Common myeloid progenitor, CD34-positive (primary cell): ENCODE measurements at regions not wholly inside any gene's neighbourhood (a gene's known extent, or its start where the extent isn't known, plus 50 kb on each side); places are given as distances from the start of the nearest gene placed in this dataset.

Experiments used
- CTCF ChIA-PET: fragments of 350-600 bp; sonication (Branson Sonifier 250); formaldehyde crosslinking; loops from one replicate; lab custom pipeline; 2021; ENCODE audit warnings: antibody characterized with exemption; lab: Charles Lee
- POLR2A ChIA-PET: fragments of 350-600 bp; sonication (Branson Sonifier 250); formaldehyde crosslinking; loops from one replicate; lab custom pipeline; 2021; ENCODE audit warnings: antibody characterized with exemption; lab: Charles Lee
- DNase-seq, 3 donors: peaks; one replicate each; pipeline versions ENCODE4 v3.0.0 to v3.0.0-alpha.2; 2013
- H3K27ac ChIP-seq, 2 experiments: 1 replicate in 1 of 2; 2 replicates in 1 of 2; pipeline ENCODE4 v1.7.0; 2013; ENCODE audit warnings: inconsistent platforms in 2 of 2, low read length in 2 of 2, mild to moderate bottlenecking in 2 of 2, low read depth in 1 of 2, moderate library complexity in 1 of 2; ENCODE audit not compliant: severe bottlenecking in 2 of 2, insufficient read depth in 1 of 2, poor library complexity in 1 of 2
- H3K27me3 ChIP-seq, 5 experiments: replicated peaks in 2 of 5; 1 replicate in 3 of 5; 2 replicates in 2 of 5; pipeline versions ENCODE4 v1.6.1 to v1.7.0; 2013; ENCODE audit warnings: low read length in 4 of 5, mild to moderate bottlenecking in 2 of 5, moderate library complexity in 2 of 5, inconsistent platforms in 1 of 5; ENCODE audit not compliant: insufficient read depth in 5 of 5, control insufficient read depth in 4 of 5
- H3K36me3 ChIP-seq, 4 experiments: 1 replicate in 2 of 4; 2 replicates in 2 of 4; pipeline versions ENCODE4 v1.6.1 to v1.7.0; 2013; ENCODE audit warnings: low read length in 3 of 4, control low read depth in 1 of 4, mild to moderate bottlenecking in 1 of 4; ENCODE audit not compliant: control insufficient read depth in 4 of 4, insufficient read depth in 4 of 4
- H3K4me1 ChIP-seq, 4 experiments: 1 replicate in 3 of 4; 2 replicates in 1 of 4; pipeline versions ENCODE4 v1.6.1 to v1.7.1; 2013; ENCODE audit warnings: low read length in 3 of 4, mild to moderate bottlenecking in 3 of 4, control low read depth in 1 of 4, inconsistent platforms in 1 of 4, moderate library complexity in 1 of 4; ENCODE audit not compliant: control insufficient read depth in 4 of 4, insufficient read depth in 4 of 4; ENCODE audit errors: control extremely low read depth in 1 of 4
- H3K4me3 ChIP-seq, 7 experiments: 1 replicate in 4 of 7; 2 replicates in 3 of 7; pipeline versions ENCODE4 v1.5.1 to v1.7.0; 2013; ENCODE audit warnings: mild to moderate bottlenecking in 7 of 7, low read length in 6 of 7, moderate library complexity in 6 of 7, inconsistent platforms in 2 of 7, low read depth in 2 of 7, control low read depth in 1 of 7; ENCODE audit not compliant: insufficient read depth in 4 of 7, control insufficient read depth in 1 of 7; ENCODE audit errors: extremely low read depth in 1 of 7
- H3K9me3 ChIP-seq, 5 experiments: 1 replicate in 4 of 5; 2 replicates in 1 of 5; pipeline versions ENCODE4 v1.6.1 to v1.7.1; 2013; ENCODE audit warnings: low read length in 4 of 5, mild to moderate bottlenecking in 2 of 5, inconsistent platforms in 1 of 5, low read depth in 1 of 5, moderate library complexity in 1 of 5; ENCODE audit not compliant: control insufficient read depth in 4 of 5, insufficient read depth in 2 of 5; ENCODE audit errors: control extremely low read depth in 1 of 5
- WGBS: methylation state at CpG from one replicate; pipeline ENCODE4 v1.1.5; 2013; ENCODE audit not compliant: insufficient coverage; 5-methylcytosine and 5-hydroxymethylcytosine counted together

DNA sequence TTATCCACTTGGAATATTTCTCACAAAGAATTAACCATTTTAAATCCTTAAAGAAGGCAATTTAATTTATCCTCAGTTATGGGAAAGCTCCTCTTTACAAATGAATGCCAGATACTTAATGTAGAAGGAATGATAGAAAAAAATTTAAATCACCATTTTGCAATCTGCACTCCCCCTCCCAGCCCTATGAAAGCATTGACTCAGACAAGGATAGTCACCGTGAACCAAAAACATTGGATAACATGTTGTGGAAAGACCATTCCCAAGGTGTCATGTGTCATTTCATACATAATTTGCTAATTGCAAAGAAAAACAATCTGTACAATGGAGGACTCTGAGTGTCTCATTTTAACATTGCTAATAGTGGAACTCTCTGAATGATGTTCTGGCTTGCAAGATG, 421.0 kb downstream of the TXNL1 start:
- ChIA-PET POLR2A (no interaction called here), CTCF (no interaction called here)
- Histone ChIP-seq H3K27ac (no peak overlapping the region), H3K9me3 (peaks cover 0 to 5% (median 0%) of the 10 kb centered on the region in 5 experiments), H3K27me3 (no peaks in the 10 kb centered on the region), H3K36me3 (no peaks in the 10 kb centered on the region), H3K4me1 (no peaks in the 10 kb centered on the region), H3K4me3 (no peak overlapping the region)
- DNase-seq = no peak
- WGBS = 100% methylated on average over 1 of the region's 1 CpG

DNA sequence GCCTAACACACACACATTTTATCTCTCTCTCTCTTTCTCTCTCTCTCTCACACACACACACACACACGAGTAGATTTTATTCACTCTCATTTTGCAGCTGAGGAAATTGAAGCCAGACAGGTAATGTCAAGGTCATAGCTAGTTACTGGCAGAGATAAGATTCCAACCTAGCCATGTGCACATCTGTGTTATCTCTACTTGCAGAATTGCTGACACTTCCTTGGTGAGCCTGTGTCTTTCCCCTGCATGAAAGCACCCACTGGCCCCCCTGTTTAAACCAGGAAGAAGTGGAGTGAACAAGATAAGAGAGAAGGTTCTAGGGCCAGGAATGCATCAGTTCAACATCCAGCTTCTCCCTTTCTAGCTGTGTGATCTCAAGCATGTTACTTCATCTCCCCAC, 423.7 kb downstream of the TXNL1 start:
- Histone ChIP-seq H3K27me3 (no peaks in the 10 kb centered on the region), H3K4me1 (no peaks in the 10 kb centered on the region), H3K36me3 (no peaks in the 10 kb centered on the region), H3K27ac (no peak overlapping the region), H3K9me3 (peaks cover 0 to 5% (median 0%) of the 10 kb centered on the region in 5 experiments), H3K4me3 (no peak overlapping the region)
- DNase-seq = no peak
- CTCF ChIA-PET = no interaction called here
- POLR2A ChIA-PET = interaction anchor here (0.6 kb wide), 1 partner anchor 601 kb away, joined by 3 read pairs; no protein-coding TSS in a partner anchor
- WGBS = no CpG with 5 or more reads among the region's 1 CpG

DNA sequence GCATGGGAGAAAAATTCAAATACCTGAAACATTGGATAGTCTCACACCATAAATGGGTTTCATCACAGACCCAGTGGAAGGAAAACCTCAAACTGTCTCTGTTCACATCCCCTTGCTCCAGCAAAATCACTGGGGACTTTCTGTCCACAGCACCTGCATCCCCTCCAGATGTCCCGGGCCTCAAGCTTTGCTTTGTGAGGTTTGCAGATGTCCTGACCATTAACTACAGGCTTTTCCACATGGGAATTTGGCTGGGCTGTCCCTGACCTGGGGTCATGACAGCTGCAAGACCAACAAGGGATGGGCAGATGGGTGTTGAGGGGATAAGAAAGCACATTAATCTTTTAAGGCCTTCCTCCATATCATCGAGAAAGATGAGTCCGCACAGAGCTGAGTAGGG, 427.9 kb downstream of the TXNL1 start:
- 100% methylated on average over 2 of the region's 3 CpGs for WGBS
- POLR2A ChIA-PET = no interaction called here
- CTCF ChIA-PET = no interaction called here

DNA sequence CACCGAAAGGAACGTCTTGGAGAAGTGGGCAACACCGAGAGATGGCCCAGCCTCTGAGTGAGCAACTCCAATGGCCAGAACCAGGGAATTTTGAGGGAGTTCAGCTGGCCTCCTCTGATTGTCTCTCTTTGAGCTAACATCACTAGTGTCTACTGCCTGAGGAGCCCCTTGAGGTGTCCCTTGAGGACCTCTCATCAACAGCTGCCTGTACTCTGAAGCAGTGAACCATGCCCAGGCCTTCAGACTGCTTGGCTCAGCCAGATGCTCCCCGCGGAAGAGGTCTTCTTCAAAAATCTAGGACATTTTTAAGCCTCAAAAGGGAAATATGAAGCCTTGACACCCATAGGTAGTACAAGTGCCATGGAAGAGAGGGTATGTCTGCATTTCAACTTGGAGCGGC, 430.4 kb downstream of the TXNL1 start:
- no peaks in the 10 kb centered on the region for H3K27me3 ChIP-seq
- POLR2A ChIA-PET = no interaction called here
- peak in 1 of 3 donors; percentile 8 for DNase-seq
- no peaks in the 10 kb centered on the region for H3K4me1 ChIP-seq
- CTCF ChIA-PET = no interaction called here
- peaks cover 0 to 6% (median 0%) of the 10 kb centered on the region in 5 experiments for H3K9me3 ChIP-seq
- WGBS = 98% methylated on average over 5 of the region's 6 CpGs
- no peak overlapping the region for H3K27ac ChIP-seq
- H3K36me3 ChIP-seq = no peaks in the 10 kb centered on the region
- no peak overlapping the region for H3K4me3 ChIP-seq

More for the DNA sequence above, 427.9 kb downstream of the TXNL1 start:
- Histone ChIP-seq H3K27me3 (no peaks in the 10 kb centered on the region), H3K27ac (no peak overlapping the region), H3K4me3 (no peak overlapping the region), H3K4me1 (no peaks in the 10 kb centered on the region), H3K36me3 (no peaks in the 10 kb centered on the region), H3K9me3 (peaks cover 0 to 3% (median 0%) of the 10 kb centered on the region in 5 experiments)
- DNase-seq = no peak

DNA sequence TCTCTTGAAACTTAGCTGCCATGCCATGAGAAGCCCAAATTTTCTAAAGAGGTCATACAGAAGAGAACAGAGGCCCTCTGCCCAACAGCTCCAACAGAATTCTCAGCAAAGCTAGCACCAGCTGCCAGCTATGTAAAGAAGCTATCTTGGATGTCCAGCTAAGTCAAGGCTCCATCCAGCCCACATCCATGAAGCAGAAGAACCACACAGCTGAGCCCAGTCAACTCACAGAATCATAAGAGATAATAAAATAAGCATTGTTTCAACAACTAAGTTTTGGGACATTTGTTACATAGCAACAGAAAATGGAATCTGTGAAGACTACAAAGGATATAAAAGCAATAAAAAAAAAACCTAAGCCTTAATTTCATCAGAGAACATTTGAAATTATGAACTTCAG, 434.3 kb downstream of the TXNL1 start:
- Histone ChIP-seq H3K9me3 (peaks cover 0 to 7% (median 0%) of the 10 kb centered on the region in 5 experiments), H3K27ac (no peak overlapping the region), H3K4me3 (no peak overlapping the region), H3K4me1 (peaks cover 0 to 3% (median 0%) of the 10 kb centered on the region in 4 experiments), H3K36me3 (no peaks in the 10 kb centered on the region), H3K27me3 (no peaks in the 10 kb centered on the region)
- DNase-seq = no peak
- ChIA-PET CTCF (no interaction called here), POLR2A (no interaction called here)

DNA sequence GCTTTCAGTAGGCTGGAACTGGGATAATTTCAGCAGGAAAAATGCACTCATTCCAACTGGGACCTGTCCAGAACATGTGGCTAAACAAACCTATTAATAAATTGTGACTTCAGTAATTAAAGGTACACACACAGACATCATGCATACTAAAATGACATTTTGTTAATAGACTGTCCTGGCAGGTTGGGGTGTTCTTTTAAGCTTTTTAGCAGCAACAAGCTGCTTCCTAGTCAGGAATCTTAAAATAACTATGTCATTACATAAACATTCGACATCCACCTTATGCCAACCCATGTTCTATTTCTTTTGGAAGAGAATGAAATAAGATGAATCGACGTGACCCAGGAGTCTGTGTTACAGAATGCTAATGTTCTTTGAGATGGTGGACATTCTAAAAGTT, 435.7 kb downstream of the TXNL1 start:
- no peak overlapping the region for H3K27ac ChIP-seq
- no peak for DNase-seq
- ChIA-PET CTCF (no interaction called here), POLR2A (no interaction called here)
- H3K4me3 ChIP-seq = no peak overlapping the region
- no peaks in the 10 kb centered on the region for H3K36me3 ChIP-seq
- H3K27me3 ChIP-seq = no peaks in the 10 kb centered on the region
- 100% methylated on average over 2 of the region's 3 CpGs for WGBS
- H3K9me3 ChIP-seq = peaks cover 0 to 7% (median 0%) of the 10 kb centered on the region in 5 experiments
- H3K4me1 ChIP-seq = peaks cover 0 to 3% (median 0%) of the 10 kb centered on the region in 4 experiments

DNA sequence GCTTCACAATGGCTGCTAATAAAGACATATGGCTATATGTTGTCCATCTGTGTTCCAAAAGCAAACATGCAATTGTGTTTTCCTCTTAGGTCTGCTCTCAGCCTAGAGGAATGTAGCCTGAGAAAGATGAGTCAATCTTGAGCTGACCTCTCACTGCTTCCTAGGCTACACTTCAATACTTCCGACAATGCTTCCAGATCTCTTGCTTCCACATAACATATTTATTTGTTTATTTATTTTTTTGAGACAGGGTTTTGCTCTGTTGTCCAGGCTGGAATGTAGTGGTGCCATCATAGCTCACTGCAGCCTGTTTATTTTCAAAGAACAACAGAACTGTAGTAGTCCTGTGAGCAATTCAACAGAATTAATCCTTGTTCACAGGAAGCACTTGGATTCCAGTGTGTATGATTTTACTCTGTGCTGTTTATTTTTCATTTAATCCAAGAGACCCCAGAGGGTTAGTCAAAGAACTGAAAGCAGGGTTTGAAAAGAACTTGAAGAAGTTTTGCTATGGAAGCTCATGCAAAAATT, 437.9 kb downstream of the TXNL1 start:
- ChIA-PET CTCF (interaction anchor here (0.7 kb wide), 1 partner anchor 419 kb away, joined by 3 read pairs; no protein-coding TSS in a partner anchor), POLR2A (no interaction called here)
- no peak for DNase-seq
- H3K9me3 ChIP-seq = peaks cover 0 to 7% (median 0%) of the 10 kb centered on the region in 5 experiments
- H3K4me3 ChIP-seq = no peak overlapping the region
- H3K4me1 ChIP-seq = peaks cover 0 to 3% (median 0%) of the 10 kb centered on the region in 4 experiments
- no peak overlapping the region for H3K27ac ChIP-seq
- no peaks in the 10 kb centered on the region for H3K36me3 ChIP-seq
- H3K27me3 ChIP-seq = no peaks in the 10 kb centered on the region
- WGBS = no CpG with 5 or more reads among the region's 1 CpG
